GM10248 (cell line): ENCODE measurements at regions not wholly inside any gene's neighbourhood (a gene's known extent, or its start where the extent isn't known, plus 50 kb on each side); places are given as distances from the start of the nearest gene placed in this dataset.
A peak's percentile ranks its signal among the peaks of the same experiment; 100 is the strongest.

Source experiments
- CTCF ChIA-PET: fragments of 300-600 bp; sonication (Branson Sonifier 250); formaldehyde crosslinking; extraction: SDS; loops from one replicate; lab custom pipeline; 2021; ENCODE audit warnings: antibody characterized with exemption; lab: Yijun Ruan, JAX
- POLR2A ChIA-PET: fragments of 350-650 bp; sonication (Branson Sonifier 250); formaldehyde crosslinking; extraction: SDS; loops from one replicate; lab custom pipeline; 2020; ENCODE audit warnings: antibody characterized with exemption; lab: Yijun Ruan, JAX
- DNase-seq: peaks from one replicate; pipeline ENCODE4 v3.0.0; 2012; ENCODE audit errors: extremely low spot score
- TF ChIP-seq, protein P1 (sequence below): IDR thresholded peaks from 2 replicates; pipeline ENCODE4 v1.5.1; 2012; ENCODE audit warnings: mild to moderate bottlenecking, low read depth; ENCODE audit errors: extremely low read depth, missing control alignments, control extremely low read depth

GRCh38 chr5:115393239-115393638 lies 96.8 kb upstream of the CCDC112 start:
- no peak for DNase-seq
- TF ChIP-seq, protein P1, sequence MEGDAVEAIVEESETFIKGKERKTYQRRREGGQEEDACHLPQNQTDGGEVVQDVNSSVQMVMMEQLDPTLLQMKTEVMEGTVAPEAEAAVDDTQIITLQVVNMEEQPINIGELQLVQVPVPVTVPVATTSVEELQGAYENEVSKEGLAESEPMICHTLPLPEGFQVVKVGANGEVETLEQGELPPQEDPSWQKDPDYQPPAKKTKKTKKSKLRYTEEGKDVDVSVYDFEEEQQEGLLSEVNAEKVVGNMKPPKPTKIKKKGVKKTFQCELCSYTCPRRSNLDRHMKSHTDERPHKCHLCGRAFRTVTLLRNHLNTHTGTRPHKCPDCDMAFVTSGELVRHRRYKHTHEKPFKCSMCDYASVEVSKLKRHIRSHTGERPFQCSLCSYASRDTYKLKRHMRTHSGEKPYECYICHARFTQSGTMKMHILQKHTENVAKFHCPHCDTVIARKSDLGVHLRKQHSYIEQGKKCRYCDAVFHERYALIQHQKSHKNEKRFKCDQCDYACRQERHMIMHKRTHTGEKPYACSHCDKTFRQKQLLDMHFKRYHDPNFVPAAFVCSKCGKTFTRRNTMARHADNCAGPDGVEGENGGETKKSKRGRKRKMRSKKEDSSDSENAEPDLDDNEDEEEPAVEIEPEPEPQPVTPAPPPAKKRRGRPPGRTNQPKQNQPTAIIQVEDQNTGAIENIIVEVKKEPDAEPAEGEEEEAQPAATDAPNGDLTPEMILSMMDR, result no peak
- ChIA-PET POLR2A (interaction anchor here (1.6 kb wide), 1 partner anchor 27 kb away, joined by 3 read pairs; no protein-coding TSS in a partner anchor), CTCF (interaction anchor here (0.9 to 1.8 kb wide), 4 partner anchors 16 to 84 kb away, joined by 3 to 5 read pairs (median 4); no protein-coding TSS in a partner anchor)

DNA sequence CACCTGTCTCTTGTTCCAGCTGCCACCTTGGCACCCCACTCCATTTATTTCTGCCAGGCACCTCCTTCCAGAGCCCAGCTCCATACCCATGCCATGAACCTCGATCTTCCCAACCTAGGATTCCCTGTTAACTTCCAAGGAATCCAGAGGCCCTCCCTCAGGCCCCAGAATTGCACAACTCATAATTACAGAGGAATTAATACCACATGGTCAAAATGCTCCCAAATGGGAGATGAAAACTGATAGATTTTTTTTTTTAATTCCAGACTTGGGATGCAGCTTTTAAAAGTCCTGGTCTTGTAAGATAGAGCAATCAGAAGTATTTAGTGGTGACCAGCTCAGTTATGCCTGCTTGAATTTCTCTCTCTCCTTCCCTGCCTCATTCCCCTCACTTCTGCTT lies 96.2 kb upstream of the CCDC112 start:
- ChIA-PET CTCF (interaction anchor here (0.9 to 1.8 kb wide), 4 partner anchors 9 to 83 kb away, joined by 3 to 5 read pairs (median 4); no protein-coding TSS in a partner anchor), POLR2A (interaction anchor here (1.6 kb wide), 1 partner anchor 27 kb away, joined by 3 read pairs; no protein-coding TSS in a partner anchor)
- DNase-seq, result no peak

GRCh38 chr5:115391780-115392179 lies 95.3 kb upstream of the CCDC112 start:
- ChIA-PET CTCF (interaction anchor here (0.9 to 2.3 kb wide), 4 partner anchors 10 to 27 kb away, joined by 3 to 9 read pairs (median 3); no protein-coding TSS in a partner anchor), POLR2A (interaction anchor here (1.6 kb wide), 1 partner anchor 26 kb away, joined by 3 read pairs; no protein-coding TSS in a partner anchor)
- DNase-seq, result no peak
- TF ChIP-seq, protein P1, result no peak

More for the DNA sequence above, 96.2 kb upstream of the CCDC112 start:
- TF ChIP-seq, protein P1, result no peak

DNA sequence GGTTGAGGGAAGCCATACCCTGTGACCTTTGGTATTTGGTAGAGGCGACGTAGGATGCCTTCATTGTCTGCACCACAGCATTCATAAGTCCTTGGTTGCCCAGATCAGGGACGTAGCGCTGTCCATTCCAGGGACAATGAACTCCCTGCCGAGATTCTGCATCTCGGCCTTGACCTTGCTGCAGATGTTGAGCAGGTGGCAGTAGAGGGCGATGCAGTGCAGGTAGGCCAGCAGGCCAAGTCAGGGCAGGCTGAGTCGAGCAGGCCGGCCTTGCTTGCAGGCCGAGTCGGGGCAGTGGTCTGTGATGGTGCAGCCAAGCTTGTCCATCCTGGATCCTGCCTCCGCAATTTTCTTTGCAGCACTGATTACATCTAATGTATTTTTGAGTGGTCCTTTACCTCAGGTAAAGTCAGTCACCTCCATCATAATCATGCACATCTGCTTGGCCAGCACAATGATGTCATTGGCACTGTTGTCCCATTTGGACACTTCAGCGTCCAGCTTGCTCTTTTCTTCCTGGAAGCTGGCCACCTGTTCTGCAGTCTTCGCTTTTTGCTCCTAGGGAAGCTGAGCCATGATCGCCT lies 93.4 kb upstream of the CCDC112 start:
- ChIA-PET CTCF (interaction anchor here (1.0 to 2.3 kb wide), 5 partner anchors 9 to 202 kb away, joined by 3 to 9 read pairs (median 4); no protein-coding TSS in a partner anchor), POLR2A (no interaction called here)
- DNase-seq, result no peak
- TF ChIP-seq, protein P1, result peak; percentile 54

- CTCF ChIA-PET, result interaction anchor here (1.0 to 1.8 kb wide), 6 partner anchors 8 to 203 kb away, joined by 3 to 8 read pairs (median 4); no protein-coding TSS in a partner anchor
These were observed 92.8 kb upstream of the CCDC112 start for GRCh38 chr5:115389034-115389798.

More at GRCh38 chr5:115389034-115389798, 92.8 kb upstream of the CCDC112 start:
- POLR2A ChIA-PET, result no interaction called here
- TF ChIP-seq, protein P1, result no peak
- DNase-seq, result no peak
